DMS79 treated with DMSO at 0.1 percent for 48 hours (cell line): ENCODE measurements at regions not wholly inside any gene's neighbourhood (a gene's known extent, or its start where the extent isn't known, plus 50 kb on each side); places are given as distances from the start of the nearest gene placed in this dataset.
"Not testable (repeated sequence)": the region's sequence is repeated elsewhere in the genome, so short reads cannot be mapped to it uniquely, and the experiment has no call there.

Source experiments
- DNase-seq: peaks from one replicate; lab custom pipeline; 2025; lab: John Stamatoyannopoulos, UW

GRCh38 chr10:131581547-131581946 lies 270.0 kb upstream of the TCERG1L start:
- not testable (repeated sequence) for DNase-seq

GRCh38 chr10:131584287-131584686 lies 272.8 kb upstream of the TCERG1L start:
- no peak for DNase-seq

- DNase-seq, result no peak
Measured at GRCh38 chr10:131585761-131586160, 274.2 kb upstream of the TCERG1L start.

- no peak for DNase-seq
Measured at GRCh38 chr10:131586958-131587357, 275.4 kb upstream of the TCERG1L start.

- no peak for DNase-seq
Measured at GRCh38 chr10:131587976-131588680, 276.6 kb upstream of the TCERG1L start.

GRCh38 chr10:131588704-131589220 lies 277.2 kb upstream of the TCERG1L start:
- DNase-seq, result no peak

- DNase-seq, result no peak
Measured at GRCh38 chr10:131590567-131590966, 279.0 kb upstream of the TCERG1L start.

GRCh38 chr10:131591936-131592335 lies 280.4 kb upstream of the TCERG1L start:
- no peak for DNase-seq

GRCh38 chr10:131609176-131609575 lies 291.6 kb upstream of the PPP2R2D start:
- DNase-seq, result no peak

GRCh38 chr10:131615150-131615549 lies 285.7 kb upstream of the PPP2R2D start:
- no peak for DNase-seq

GRCh38 chr10:131616040-131616439 lies 284.8 kb upstream of the PPP2R2D start:
- DNase-seq, result no peak

- no peak for DNase-seq
Measured at GRCh38 chr10:131617113-131617858, 283.5 kb upstream of the PPP2R2D start.

- no peak for DNase-seq
Measured at GRCh38 chr10:131618587-131619267, 282.1 kb upstream of the PPP2R2D start.

- DNase-seq, result no peak
Measured at GRCh38 chr10:131620314-131620713, 280.5 kb upstream of the PPP2R2D start.

GRCh38 chr10:131620904-131621303 lies 279.9 kb upstream of the PPP2R2D start:
- no peak for DNase-seq

- no peak for DNase-seq
Measured at GRCh38 chr10:131621784-131622624, 278.8 kb upstream of the PPP2R2D start.

- no peak for DNase-seq
Measured at GRCh38 chr10:131625041-131625440, 275.8 kb upstream of the PPP2R2D start.

- DNase-seq, result no peak
Measured at GRCh38 chr10:131626274-131626673, 274.5 kb upstream of the PPP2R2D start.

GRCh38 chr10:131629026-131629770 lies 271.6 kb upstream of the PPP2R2D start:
- DNase-seq, result peak; percentile 27

- no peak for DNase-seq
Measured at GRCh38 chr10:131630772-131631258, 270.0 kb upstream of the PPP2R2D start.

- DNase-seq, result no peak
Measured at GRCh38 chr10:131631619-131632018, 269.2 kb upstream of the PPP2R2D start.
